ENCODE measurements at regions not wholly inside any gene's neighbourhood (a gene's known extent, or its start where the extent isn't known, plus 50 kb on each side); places are given as distances from the start of the nearest gene placed in this dataset.

DNA sequence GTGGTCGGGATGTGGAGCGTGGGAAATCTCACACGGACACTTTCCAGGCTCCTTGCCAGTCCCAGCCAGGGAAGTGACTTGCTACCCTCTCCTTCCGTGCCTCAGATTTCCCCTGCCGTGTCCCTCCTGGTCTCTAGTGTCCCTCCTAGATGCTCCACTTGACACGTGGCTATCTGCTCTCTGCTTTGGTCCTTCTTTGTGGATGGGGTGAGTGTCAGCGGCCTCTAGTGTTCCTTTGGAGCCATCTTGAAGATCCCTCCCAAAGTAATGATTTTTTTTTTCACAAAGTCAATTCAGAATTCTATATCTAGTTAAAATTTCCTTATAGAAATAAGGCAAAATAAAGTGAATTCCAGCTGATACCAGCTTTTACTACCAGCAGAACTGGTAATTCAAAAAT is 117.7 kb downstream of the MRPL36 start:
- DNase-seq (ENCODE audit: low spot score) (no peak), ATAC-seq (ENCODE audit: low FRiP score) (no peak)
- TF ChIP-seq, protein P1, sequence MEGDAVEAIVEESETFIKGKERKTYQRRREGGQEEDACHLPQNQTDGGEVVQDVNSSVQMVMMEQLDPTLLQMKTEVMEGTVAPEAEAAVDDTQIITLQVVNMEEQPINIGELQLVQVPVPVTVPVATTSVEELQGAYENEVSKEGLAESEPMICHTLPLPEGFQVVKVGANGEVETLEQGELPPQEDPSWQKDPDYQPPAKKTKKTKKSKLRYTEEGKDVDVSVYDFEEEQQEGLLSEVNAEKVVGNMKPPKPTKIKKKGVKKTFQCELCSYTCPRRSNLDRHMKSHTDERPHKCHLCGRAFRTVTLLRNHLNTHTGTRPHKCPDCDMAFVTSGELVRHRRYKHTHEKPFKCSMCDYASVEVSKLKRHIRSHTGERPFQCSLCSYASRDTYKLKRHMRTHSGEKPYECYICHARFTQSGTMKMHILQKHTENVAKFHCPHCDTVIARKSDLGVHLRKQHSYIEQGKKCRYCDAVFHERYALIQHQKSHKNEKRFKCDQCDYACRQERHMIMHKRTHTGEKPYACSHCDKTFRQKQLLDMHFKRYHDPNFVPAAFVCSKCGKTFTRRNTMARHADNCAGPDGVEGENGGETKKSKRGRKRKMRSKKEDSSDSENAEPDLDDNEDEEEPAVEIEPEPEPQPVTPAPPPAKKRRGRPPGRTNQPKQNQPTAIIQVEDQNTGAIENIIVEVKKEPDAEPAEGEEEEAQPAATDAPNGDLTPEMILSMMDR (IDR thresholded peaks at IDR 0.05), result no peak

DNA sequence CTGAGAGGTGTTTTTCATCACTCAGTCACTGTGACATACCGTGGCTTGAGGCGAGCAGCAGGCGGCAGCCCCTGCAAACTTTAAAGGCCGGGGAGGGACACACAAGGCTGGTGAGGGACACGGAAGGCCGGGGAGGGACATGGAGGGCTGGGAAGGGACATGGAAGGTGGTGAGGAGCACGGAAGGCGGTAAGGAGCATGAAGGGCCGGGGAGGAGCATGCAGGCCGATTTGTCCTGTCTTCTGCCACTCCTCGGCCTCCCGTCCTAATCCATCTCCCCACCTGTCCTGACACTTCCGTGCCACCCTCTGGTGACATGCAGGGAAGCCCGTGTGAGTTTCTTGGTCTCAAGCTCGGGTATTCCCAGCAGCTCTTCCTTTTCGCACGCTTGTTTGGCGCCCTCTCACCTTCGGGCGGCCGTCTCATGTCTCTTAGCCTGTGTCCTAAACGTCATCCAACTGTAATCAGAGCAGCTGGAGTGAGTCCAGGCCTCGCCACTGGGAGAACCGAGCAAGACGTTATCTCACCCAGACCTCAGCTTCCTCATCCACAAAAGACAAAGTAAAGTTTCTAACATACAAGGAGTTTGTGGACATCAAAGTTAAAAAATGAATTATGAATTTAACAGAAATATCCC is 126.5 kb downstream of the MRPL36 start:
- ATAC-seq (ENCODE audit: low FRiP score) (no peak), DNase-seq (ENCODE audit: low spot score) (no peak)
- TF ChIP-seq, protein P1 (IDR thresholded peaks at IDR 0.05), result no peak

DNA sequence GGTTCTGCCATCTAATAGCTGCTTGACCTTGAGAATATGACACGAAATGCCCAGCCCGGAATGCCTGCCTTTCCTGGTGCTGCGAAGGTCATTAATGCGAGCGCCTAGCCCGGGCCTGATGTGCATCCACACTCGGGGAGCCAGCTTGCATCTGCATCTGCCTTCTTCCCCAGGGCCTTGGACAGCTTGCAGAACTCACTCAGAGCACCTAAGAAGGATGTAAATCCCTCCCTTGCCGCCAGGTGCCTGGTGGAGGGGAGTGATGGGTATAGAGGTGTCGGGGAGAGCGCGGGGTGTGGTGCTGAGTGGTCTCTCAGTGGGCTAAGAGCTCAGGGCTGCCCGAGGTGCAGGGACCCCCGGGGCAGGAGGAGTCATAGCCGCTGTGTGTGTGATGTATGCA is 127.2 kb downstream of the MRPL36 start:
- no peak for DNase-seq (ENCODE audit: low spot score)
- TF ChIP-seq, protein P1 (IDR thresholded peaks at IDR 0.05), result no peak
- no peak for ATAC-seq (ENCODE audit: low FRiP score)

- TF ChIP-seq, protein P1 (IDR thresholded peaks at IDR 0.05), result no peak
- no peak for ATAC-seq (ENCODE audit: low FRiP score)
- no peak for DNase-seq (ENCODE audit: low spot score)
Observed at GRCh38 chr5:1671351-1671750, 128.3 kb downstream of the MRPL36 start.

DNA sequence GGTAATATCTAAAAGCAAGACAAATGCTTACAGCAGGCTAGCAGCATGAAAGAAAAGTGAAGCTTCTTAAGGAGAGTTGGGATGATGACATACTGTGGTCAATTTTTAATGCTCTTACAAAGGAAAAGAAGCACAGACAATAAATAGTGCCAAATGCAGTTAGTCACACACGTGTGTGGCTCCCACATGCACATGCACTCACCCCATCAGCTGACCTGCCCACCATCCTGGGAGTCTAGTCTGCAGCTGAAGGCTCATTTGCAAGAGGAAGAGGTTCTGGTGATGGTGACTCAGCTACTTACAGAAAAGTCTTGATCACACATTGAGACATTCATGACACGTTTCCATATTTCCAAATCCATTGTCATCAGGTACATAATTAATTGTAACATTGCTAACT is 129.3 kb downstream of the MRPL36 start:
- no peak for ATAC-seq (ENCODE audit: low FRiP score)
- TF ChIP-seq, protein P1 (IDR thresholded peaks at IDR 0.05), result no peak
- DNase-seq (ENCODE audit: low spot score), result no peak

- ATAC-seq (ENCODE audit: low FRiP score) (no peak), DNase-seq (ENCODE audit: low spot score) (no peak)
- TF ChIP-seq, protein P1 (IDR thresholded peaks at IDR 0.05), result no peak
Observed at GRCh38 chr5:1669276-1670155, 130.1 kb downstream of the MRPL36 start.
